ENCODE measurements at regions not wholly inside any gene's neighbourhood (a gene's known extent, or its start where the extent isn't known, plus 50 kb on each side); places are given as distances from the start of the nearest gene placed in this dataset.

DNA sequence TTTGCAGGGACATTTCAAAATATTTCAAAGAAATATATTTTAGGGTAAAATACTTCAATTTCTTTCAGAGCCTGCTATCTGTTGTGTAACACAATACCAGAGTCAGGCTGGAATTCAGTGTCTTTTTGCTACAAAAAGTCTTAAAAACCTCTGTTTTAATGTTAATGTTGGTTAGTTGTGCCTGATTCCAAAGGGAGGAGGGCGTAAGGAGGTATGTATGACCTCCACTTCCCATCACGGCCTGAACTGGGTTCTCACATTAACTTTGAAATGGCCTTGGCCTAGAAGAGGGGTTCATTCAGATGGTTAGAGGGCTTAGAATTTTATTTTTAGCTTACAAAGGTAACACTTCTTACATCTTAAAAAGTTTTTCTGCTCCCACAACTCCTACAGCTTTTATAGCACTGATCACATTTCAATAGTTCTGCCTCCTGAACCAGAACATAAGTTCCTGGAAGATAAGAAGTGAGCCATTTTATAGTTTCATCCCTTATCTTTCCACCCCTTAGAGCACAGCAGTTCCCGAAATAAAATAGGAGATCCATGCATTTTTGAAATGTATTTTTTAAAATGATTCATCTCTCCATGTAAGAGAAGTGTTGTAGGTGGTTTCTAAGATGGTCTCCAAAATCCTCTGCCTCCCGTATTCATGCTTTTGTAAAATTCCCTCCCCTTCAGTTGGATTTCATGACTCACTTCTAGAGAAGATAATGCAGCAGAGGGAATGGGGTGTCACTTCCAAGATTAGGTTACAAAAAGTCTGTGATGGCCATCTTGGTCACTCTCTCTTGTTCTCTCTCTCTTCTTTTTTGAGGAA lies 543.1 kb upstream of the NECTIN3 start:
- DNase-seq (ENCODE audit: low spot score), result no peak

DNA sequence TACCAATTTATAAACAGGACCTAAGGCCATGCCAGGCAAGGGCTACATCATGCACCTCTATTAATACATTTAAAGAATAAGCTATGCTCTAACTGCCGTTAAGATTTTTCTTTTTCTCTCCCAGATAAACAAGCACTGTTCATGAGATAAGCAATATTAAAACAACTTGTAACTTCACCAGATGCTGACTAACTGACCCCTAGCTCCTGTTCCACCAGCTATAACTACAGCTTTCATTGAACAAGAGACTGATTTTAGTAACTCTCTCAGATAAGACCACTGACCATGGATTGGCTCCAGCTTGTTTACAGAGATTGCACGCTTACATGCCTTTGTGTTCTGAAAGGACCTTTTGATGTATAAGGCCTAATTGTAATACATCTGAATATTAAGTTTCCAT lies 540.7 kb upstream of the NECTIN3 start:
- DNase-seq (ENCODE audit: low spot score), result no peak

DNA sequence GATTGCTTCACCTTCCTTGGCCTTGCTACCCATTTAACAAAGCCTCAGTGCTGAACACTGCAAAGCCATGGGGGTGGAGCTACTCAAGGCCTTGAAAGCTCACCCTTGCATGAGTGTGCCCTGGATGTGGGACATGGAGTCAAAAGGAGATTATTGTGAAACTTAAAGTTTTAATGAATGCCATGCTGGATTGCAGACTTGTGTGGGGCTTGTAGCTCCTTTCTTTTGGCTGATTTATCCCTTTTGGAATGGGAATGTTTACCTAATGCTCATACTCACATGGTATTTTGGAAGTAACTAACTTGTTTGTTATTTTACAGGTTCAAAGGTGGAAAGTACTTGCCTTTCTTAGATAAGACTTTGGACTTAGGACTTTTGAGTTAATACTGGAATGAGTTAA lies 538.5 kb upstream of the NECTIN3 start:
- DNase-seq (ENCODE audit: low spot score), result no peak

DNA sequence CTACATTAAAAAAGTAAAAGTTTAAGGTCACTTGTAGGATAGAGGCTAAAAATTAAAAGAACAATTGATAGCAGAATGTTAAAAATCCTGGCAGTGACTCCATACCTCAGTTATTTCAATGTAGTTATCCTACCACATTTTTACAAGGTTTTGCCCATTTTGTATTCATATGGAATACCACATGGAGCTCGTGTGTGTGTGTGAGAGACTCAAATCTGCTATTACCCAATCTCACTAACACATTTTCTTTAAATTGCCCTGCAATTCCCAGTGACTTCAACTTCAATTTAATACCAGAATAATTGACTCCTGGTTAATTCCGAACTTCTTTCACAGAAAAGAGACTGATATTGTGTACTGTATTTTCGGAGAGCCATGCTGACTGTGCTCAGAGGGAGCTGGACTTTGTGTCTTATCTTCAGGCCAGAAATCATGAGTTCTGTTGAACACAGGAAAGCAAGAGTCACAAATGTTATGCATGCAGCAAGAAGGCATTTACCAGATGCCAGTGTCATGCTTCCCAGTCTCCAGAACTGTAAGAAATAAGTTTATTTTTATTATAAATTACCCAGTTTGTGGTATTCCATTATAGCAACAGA lies 529.0 kb upstream of the NECTIN3 start:
- no peak for DNase-seq (ENCODE audit: low spot score)

DNA sequence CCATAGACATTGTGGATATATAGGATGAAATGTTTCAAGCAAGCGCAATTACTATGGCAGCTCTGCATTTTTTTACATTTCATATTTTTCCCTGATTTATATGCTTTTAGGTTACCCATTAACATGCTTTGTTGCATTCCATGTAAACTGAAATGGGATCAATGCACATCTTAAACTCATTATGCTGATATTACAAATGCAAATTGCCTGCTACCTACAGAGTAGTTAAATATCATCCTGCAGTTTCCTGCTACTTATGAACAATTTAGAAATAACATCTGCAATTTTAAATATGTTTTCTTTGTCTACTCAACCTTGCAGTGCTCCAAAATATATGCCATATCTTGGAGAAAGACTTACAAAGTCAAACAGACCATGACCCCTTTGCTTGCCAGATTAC lies 526.9 kb upstream of the NECTIN3 start:
- no peak for DNase-seq (ENCODE audit: low spot score)

DNA sequence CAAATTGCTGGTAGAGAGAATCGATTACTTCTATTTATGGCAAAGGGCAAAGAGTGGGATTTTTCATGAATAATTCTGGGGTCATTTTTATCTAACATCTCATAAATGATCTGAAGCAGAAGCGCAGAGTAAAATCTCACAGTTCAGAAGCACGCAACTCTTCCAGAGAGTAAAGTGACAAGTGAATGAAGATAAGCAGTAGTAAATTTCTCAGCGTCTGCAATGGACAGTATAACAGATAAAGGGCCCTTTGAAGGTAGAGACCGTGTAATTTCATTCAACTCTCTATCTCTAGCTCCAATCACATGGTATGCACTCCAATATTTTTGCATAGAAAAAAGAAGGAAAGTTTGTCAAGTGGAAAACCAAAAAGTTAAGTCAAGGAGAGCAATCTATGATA lies 521.1 kb upstream of the NECTIN3 start:
- DNase-seq (ENCODE audit: low spot score), result no peak

DNA sequence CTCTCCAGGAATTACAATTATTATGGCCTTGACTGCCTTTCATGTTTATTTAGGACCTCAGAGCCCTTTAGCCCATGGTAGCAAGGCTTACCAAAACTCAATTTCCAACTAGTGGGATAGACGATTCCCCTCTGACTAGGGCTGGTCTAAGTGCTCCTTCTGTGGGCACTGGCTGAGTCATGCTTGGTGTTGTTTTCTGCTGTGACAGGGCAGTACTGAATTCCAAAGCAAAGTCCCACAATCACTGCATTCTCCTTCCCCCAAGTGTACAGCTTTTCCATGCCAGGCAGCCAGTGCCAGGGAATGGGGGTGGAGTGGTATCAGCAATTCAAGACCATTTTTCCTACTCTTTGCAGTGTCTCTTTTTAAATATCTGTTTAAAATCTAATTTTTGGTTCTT lies 509.0 kb upstream of the NECTIN3 start:
- DNase-seq (ENCODE audit: low spot score), result no peak

DNA sequence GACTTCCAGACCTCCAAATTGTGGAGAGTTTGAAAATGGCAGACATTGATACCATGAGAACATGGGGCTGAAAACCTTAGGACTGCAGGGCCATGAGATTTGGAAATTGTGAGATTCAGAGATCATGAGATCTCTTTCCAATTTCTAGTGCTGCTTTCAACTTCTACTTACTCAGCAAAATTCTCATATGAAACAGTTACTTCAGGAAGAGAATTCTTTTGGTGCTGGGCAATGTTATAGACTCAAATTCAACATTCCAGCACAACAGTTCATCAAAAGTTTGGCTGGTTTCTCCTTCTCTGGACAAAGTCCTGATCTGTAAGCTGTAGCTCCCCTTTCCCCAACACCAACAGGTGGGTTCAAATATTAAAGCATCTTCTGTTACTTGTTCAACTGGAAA lies 506.9 kb upstream of the NECTIN3 start:
- peak; percentile 2 for DNase-seq (ENCODE audit: low spot score)

DNA sequence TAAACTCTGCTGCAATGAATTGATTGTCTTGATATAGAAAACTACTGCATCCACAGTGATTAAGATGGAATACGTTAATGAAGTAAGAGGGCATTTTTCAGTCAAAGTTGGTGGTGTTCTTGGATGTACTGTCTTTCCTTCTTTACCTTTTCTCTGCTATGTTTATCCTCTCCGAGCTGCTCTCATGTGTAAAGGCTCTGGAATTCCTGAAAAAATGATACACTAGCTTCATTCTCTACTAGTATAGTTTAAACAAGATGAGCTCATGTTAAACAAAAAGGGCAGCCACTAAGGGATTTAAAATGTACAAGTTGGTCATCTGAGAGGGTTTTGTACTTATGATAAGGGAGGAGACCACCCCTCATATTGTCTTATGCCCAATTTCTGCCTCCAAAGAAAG lies 504.6 kb upstream of the NECTIN3 start:
- no peak for DNase-seq (ENCODE audit: low spot score)

DNA sequence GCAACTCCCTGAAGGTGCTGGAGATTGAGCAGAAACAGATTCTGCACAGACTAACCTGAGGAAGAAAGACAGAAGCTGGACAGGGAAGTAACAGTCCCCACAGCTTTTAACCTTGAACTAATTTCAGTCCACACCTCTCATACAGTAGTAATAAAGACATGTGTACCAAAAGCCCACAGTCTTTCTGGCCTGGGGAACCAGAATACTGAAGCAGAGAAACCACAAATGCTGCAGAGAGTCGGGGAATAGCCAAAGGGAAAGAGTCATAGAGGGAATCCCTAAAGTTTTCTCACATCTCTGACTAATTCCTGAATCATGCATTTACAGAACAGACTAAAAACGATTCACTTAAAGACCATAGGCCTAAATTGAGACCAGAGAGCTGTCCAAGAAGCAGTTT lies 503.4 kb upstream of the NECTIN3 start:
- DNase-seq (ENCODE audit: low spot score), result peak; percentile 74

DNA sequence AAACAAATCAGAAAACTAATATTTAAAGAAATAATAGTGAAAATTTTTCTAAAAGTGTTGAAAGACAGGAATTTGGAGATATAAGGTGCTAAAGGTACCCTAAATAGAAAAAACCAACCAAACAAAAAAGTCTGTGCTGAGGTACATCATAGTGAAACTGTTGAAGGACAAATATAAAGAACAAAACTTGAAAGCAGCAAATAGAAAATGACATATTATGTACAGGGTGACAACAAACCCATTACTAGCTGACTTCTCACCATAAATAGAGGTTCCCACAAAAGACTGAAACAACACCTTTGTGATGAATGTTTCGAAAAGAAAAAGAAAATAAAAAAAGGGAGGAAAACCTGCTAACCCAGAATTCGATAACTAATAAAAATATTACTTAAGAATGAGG lies 502.5 kb upstream of the NECTIN3 start:
- DNase-seq (ENCODE audit: low spot score), result no peak

DNA sequence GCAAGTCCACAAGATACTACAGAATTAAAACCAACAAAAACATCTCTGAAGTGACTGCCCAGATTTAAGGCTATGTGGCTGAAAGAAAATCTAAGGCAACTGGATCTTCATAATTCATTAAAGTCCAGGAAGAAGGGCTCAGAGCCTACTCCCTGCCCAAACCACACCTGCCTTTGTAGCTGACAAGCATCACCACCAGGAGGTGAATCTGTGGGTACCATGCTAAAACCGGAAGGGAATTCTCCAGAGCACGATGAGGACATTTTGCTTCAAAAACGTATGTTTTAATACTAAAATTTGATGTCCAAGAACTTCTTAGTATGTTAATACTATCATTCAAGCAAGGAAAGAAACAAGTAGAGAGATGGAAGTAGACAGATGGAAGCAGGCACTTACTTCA lies 495.9 kb upstream of the NECTIN3 start:
- DNase-seq (ENCODE audit: low spot score), result no peak

DNA sequence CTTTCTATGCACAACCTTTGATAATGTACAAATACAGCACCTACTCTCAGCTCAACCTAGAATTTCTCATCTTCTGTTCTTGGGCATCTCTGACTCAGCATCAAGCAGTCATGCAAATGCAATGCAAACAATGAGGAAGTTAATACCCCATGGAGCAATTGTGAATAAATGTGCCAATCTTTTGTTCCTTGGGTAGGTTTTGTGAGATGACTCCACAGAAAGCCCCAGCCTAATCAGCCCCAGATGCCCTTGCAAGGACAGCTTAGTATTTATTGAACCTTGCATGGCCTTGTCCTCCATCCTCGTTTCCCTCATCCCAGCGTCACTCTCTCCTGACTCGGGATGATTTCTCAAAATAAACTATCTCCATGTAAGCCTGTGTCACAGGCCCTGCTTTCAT lies 494.7 kb upstream of the NECTIN3 start:
- peak; percentile 78 for DNase-seq (ENCODE audit: low spot score)

DNA sequence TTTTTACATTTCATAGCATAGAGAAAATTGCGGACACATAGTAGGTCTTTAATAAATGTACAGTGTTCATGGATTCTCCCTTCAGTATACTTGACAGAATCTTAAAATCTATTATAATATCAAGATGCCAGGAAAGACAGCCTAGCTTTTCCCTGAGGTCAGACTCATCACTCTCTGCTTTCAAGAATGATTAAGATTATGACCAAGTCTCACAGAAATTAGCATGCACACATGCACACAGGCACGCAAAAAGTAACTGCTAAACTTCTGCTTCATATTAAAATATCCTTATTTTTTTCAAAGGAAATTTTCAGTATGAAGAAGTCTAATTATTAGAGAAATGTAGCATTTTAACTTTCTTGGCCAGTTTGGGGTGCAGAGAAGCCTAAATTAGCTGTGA lies 493.8 kb upstream of the NECTIN3 start:
- DNase-seq (ENCODE audit: low spot score), result peak; percentile 19

DNA sequence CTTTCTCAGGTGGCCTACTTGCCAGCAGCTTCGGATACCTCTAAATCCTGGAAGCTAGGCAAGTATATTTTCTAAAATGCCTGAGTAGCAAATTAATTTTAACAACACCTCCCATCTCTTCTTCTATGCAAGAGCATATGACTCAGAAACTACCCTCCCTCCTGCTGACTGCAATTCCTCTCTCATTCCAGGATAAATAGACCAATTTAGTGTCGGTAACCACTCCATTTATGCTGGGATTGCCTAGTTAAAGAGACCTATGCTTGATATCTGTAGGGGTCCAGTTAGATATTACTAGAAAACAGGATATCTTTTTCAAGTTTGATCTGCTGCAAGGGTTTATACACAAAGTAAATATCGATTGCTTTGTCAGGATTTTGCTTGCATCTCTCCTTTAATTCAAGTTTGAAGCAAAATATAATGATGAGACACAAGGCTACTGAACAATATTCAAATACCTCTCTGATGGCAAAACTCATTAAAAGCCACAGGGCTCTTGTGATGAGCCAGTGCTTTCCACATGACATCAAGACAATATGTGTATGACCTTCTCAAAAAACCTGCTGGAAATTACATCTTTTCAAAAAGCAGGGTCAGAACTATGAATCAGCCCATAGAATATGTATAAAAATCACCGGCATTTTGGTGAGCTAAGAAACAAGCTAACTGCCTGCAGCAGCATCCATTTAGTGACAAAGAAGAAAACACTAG lies 491.6 kb upstream of the NECTIN3 start:
- peak; percentile 31 for DNase-seq (ENCODE audit: low spot score)

DNA sequence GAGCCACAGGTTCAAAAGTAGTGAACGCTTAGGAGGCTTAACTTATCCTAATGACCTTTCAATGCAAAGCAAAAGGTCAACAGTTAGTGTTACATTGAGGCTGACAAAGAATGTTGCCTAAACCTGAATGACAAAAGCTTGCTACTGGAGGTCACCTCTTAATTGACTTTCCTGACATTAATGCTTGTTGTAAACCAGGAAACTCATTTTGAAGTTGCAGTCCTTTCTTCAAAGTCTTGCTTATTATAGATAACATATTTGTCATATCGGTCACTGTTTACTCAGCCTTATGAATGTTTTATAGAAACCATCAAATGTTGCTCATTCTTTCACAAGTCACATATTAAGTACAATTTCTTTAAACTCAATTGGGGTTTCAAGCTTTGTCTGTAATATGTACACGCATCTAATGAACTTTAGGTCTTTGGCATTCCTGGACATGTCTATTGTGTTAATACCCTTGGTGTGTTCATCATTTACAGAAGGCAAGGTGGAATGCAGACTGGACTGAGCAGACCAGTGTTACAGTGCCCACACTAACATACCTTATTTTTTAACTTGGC lies 488.2 kb upstream of the NECTIN3 start:
- no peak for DNase-seq (ENCODE audit: low spot score)

DNA sequence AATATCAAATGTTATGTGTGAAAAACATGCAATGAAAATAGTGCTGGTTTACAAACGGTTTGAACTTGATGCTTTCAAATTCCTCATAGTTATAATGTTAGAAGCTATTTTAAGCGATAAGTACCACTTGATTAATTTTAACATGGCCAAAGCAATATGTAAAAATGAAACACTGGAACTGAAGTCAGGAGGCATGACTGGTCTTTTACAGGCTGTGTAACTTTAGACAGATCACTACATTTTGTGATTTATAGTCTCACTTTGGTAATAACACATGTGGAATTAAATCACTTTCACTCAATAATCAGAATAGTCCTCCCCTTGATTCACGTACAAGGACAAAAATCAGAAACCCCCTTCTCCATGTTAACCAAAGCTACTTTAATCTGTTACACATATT lies 482.7 kb upstream of the NECTIN3 start:
- DNase-seq (ENCODE audit: low spot score), result no peak

DNA sequence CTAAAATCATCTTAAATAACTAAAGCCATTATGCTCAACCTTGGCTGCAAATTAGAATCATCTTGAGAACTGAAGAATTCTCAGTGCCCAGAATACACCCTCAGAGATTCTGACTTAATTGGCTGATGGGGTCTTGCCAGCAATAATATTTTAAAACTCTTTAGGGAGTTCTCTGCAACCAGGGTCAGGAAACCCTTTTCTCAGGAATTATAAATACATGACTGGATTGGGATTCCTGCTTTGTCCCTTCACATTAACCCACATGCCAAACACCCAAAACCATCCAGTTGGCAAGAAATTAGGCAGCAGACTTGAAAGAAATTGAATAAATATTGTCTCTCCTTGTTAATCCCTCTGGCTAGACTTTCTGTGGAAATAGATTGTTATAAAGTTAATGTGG lies 482.3 kb upstream of the NECTIN3 start:
- no peak for DNase-seq (ENCODE audit: low spot score)

DNA sequence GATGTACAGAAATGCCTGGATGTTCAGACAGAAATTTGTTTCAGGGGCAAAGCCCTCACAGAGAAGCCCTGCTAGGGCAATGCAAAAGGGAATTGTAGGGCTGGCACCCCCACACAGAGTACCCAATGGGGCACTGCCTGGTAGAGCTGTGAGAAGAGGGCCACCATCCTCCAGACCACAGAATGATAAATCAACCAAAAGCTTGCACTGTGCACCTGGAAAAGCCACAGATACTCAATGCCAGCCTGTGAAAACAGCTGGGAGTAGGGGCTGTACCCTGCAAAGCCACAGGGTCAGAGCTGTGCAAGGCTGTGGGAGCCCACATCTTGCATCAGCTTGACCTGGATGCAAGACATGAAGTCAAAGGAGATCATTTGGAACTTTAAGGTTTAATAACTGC lies 477.9 kb upstream of the NECTIN3 start:
- no peak for DNase-seq (ENCODE audit: low spot score)

DNA sequence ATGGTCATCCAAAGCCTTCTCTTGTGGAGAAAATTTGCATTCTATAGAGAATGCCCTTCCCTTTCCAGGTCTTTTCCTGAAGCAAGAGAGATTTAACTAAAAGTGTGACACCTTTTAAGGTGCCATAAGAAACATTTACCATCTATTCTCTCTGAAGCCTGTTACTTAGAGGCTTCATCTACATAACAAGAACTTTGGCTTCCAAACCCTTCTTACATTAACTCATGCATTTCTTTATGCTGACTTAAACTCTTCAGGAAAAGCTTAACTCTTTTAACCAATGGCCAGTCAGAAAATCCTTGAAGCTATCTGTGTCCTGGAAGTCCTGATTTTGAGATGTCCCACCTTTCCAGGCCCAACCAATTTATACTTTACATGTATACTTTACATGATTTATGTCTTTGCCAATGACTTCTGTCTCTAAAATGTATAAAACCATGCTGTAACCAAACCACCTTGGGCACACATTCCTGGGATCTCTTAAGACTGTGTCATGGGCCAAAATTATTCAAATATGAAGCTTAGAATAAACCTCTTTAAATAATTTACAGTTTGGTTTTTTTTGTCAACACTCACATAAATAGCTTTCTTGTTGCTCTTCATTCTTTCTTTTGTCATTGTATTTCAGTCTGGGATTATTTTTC lies 472.6 kb upstream of the NECTIN3 start:
- peak; percentile 39 for DNase-seq (ENCODE audit: low spot score)

DNA sequence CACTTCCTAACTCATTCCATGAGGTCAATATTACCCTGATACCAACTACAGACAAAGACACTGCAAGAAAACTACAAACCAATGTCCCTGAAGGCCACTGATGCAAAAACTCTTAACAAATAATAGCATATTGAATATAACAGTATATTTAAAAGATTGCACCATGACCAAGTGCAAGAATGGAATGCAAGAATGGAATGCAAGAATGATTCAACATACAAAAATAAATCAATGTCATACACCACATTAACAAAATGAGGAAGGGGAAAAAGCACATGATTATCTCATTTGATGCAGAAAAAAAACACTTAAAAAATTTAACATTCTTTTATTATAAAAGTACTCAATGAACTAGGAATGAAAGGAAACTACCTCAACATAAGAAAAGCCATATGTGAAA lies 463.1 kb upstream of the NECTIN3 start:
- DNase-seq (ENCODE audit: low spot score), result no peak

DNA sequence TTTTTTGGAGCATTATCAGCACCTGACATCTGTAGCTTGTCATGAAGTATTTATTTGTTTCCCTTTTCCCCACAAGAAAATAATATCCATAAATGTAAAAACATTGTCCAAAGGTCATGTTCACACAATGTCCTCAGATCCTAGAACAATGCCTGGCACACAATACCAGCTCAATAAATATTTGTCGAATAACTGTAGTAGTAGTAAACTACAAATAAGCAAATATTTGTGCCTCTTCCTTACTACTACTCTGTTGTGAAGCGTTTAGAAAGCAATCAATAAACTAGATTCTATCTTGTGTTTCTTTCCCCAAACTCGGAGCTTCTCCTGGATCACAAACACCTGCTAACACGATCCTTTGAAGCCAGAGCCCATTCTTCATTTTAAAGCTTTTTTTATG lies 459.6 kb upstream of the NECTIN3 start:
- no peak for DNase-seq (ENCODE audit: low spot score)

DNA sequence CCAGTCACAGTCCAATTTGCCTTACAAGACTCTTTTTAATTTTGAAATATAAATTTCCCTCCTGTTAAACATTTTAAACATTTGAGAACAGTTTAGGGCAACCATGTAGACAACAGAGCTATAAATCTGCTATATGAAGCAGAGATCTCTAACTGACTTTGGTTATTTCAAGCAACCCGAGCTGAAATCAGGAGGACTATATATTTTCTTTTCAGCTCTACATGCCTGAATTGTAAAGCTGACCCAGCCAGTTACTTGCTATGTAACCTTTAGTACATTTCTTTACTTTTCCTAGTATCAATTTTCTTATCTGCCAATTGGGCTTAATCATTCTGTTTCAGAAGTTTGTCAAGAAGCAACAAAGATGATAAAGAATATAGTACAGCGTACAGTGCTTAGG lies 457.4 kb upstream of the NECTIN3 start:
- DNase-seq (ENCODE audit: low spot score), result no peak

Measured in AG08395 (cell line).